Type B pancreatic cell (in vitro differentiated cells): ENCODE measurements at regions not wholly inside any gene's neighbourhood (a gene's known extent, or its start where the extent isn't known, plus 50 kb on each side); places are given as distances from the start of the nearest gene placed in this dataset.

Experiments
- DNase-seq: peaks from one replicate; pipeline ENCODE4 v3.0.0; 2021; ENCODE audit warnings: mixed read lengths; ENCODE audit not compliant: unreplicated experiment; ENCODE audit errors: extremely low spot score
- H3K27ac Mint-ChIP-seq: 2 replicates; pipeline ENCODE4 v1.8.0; 2021; ENCODE audit warnings: mild to moderate bottlenecking, mixed read lengths
- H3K27me3 Mint-ChIP-seq: 2 replicates; pipeline ENCODE4 v1.8.0; 2021; ENCODE audit warnings: mixed read lengths
- H3K36me3 Mint-ChIP-seq: 2 replicates; pipeline ENCODE4 v1.8.0; 2021; ENCODE audit warnings: mixed read lengths
- H3K4me1 Mint-ChIP-seq: one replicate; pipeline ENCODE4 v1.8.0; 2021; ENCODE audit warnings: mixed read lengths; ENCODE audit not compliant: unreplicated experiment
- H3K4me3 Mint-ChIP-seq: 2 replicates; pipeline ENCODE4 v1.8.0; 2021; ENCODE audit warnings: mild to moderate bottlenecking, mixed read lengths
- H3K9me3 Mint-ChIP-seq: 2 replicates; pipeline ENCODE4 v1.8.0; 2021; ENCODE audit warnings: mixed read lengths
- TF ChIP-seq, protein P1 (sequence below): fragments of 200-600 bp; sonication (generic); conservative IDR thresholded peaks from 2 replicates; pipeline ENCODE4 v1.5.0; 2021; ENCODE audit warnings: antibody characterized with exemption, mild to moderate bottlenecking

DNA sequence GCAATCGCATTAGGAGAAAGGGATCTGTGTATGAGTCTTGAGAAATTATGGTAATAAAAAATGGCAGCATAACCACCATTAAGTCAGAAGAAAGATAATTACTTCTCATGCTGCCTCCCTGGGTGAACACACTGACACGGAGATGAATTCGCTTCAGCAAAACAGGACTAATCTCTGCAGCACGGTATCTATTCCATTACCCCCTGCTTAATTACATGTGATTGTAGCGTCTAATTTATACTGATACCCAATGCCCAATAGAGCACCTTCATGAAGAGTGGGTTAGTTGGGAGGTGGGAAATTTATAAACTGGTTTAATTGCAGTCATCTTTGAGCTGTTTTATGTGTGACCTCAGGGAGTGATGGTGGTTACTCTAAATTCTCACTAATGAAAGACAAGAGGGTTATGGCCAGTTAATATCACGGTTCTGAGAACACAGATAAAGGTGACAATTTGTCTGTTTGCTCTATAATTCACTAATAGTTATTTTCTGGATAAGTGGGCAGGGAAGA lies 476.2 kb upstream of the SULF2 start:
- H3K4me3 Mint-ChIP-seq, result no peak overlapping the region
- no peaks in the 10 kb centered on the region for H3K27me3 Mint-ChIP-seq
- peaks cover 5% of the 10 kb centered on the region for H3K9me3 Mint-ChIP-seq
- peaks cover 16% of the 10 kb centered on the region for H3K4me1 Mint-ChIP-seq
- H3K27ac Mint-ChIP-seq, result no peak overlapping the region
- no peaks in the 10 kb centered on the region for H3K36me3 Mint-ChIP-seq
- no peak for DNase-seq
- TF ChIP-seq, protein P1, sequence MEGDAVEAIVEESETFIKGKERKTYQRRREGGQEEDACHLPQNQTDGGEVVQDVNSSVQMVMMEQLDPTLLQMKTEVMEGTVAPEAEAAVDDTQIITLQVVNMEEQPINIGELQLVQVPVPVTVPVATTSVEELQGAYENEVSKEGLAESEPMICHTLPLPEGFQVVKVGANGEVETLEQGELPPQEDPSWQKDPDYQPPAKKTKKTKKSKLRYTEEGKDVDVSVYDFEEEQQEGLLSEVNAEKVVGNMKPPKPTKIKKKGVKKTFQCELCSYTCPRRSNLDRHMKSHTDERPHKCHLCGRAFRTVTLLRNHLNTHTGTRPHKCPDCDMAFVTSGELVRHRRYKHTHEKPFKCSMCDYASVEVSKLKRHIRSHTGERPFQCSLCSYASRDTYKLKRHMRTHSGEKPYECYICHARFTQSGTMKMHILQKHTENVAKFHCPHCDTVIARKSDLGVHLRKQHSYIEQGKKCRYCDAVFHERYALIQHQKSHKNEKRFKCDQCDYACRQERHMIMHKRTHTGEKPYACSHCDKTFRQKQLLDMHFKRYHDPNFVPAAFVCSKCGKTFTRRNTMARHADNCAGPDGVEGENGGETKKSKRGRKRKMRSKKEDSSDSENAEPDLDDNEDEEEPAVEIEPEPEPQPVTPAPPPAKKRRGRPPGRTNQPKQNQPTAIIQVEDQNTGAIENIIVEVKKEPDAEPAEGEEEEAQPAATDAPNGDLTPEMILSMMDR, result no peak

DNA sequence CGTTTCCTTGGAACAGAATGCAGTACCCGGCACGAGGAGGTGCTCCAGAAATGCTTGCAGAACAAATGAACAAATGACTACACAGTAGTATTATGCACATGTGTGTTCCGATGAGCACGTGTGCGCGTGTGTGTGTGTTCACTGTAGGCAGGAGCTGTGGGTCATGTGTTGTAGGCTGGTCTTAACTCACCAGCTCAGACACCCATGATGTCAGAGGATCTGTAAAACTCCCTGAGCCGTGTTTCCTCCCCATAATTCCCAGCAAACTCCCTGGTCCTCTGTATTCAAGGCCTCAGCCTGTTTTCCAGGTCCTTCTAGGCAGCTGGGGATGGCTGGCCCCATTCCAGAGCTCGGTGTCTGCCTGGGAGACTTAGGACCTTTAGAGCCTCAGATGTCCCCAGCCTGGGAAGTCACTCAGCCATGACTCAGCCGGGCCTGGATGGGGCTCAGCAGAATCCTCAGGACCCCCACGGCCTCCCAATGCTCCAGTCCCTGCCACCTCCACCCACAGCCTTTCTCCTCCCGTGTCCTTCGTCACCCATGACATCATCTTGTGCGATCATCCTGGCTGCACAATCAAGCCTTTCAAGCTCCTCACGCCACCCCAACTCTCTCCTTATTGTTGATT lies 475.0 kb upstream of the SULF2 start:
- no peak overlapping the region for H3K27ac Mint-ChIP-seq
- H3K36me3 Mint-ChIP-seq, result no peaks in the 10 kb centered on the region

DNA sequence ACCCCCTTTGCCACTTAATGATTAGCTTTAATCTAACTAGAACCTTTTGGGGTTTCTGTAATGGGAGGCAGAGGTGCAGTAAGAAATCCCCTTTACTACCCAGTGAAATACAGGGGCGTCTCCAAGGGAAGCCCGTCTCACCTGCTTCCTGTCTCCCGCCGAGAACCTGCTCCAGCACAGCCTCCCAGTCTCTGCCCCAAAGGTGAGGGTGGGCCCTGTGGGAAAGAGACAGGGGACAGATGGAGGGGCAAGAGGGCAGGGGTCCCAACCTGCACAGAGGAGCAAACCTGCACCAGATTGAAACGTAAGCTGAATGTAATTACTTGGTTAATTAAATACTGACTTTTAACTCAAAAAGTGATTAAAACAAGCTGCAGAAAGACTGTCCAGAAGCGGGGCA lies 474.2 kb upstream of the SULF2 start:
- Mint-ChIP-seq H3K4me3 (no peak overlapping the region), H3K4me1 (peaks cover 12% of the 10 kb centered on the region), H3K27ac (no peak overlapping the region), H3K36me3 (no peaks in the 10 kb centered on the region), H3K27me3 (no peaks in the 10 kb centered on the region), H3K9me3 (peaks cover 11% of the 10 kb centered on the region)
- no peak for DNase-seq
- TF ChIP-seq, protein P1, result no peak

More for the DNA sequence above, 475.0 kb upstream of the SULF2 start:
- TF ChIP-seq, protein P1, result no peak
- no peak for DNase-seq
- no peaks in the 10 kb centered on the region for H3K27me3 Mint-ChIP-seq
- H3K9me3 Mint-ChIP-seq, result peaks cover 11% of the 10 kb centered on the region
- no peak overlapping the region for H3K4me3 Mint-ChIP-seq
- H3K4me1 Mint-ChIP-seq, result peaks cover 12% of the 10 kb centered on the region

DNA sequence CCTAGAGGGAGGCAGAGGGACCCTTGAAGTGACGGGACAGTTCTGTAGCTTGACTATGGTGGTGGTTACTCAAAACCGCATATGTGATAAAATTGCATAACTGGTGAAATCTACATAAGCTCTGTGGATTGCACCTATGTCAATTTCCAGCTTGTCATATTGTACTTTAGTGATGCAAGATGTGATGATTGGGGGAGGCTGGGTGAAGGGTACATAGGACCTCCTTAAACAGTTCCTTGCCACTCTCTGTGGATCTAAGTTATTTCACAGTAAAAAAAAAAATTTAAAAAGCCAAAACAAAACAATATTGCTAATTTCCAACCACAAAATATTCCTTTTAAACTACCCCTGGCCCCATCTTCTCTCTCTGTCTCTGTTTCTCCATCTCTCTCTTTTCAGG lies 472.6 kb upstream of the SULF2 start:
- Mint-ChIP-seq H3K27me3 (no peaks in the 10 kb centered on the region), H3K4me1 (peaks cover 12% of the 10 kb centered on the region), H3K4me3 (no peak overlapping the region), H3K27ac (no peak overlapping the region), H3K9me3 (peaks cover 11% of the 10 kb centered on the region), H3K36me3 (no peaks in the 10 kb centered on the region)
- TF ChIP-seq, protein P1, result no peak
- DNase-seq, result no peak

DNA sequence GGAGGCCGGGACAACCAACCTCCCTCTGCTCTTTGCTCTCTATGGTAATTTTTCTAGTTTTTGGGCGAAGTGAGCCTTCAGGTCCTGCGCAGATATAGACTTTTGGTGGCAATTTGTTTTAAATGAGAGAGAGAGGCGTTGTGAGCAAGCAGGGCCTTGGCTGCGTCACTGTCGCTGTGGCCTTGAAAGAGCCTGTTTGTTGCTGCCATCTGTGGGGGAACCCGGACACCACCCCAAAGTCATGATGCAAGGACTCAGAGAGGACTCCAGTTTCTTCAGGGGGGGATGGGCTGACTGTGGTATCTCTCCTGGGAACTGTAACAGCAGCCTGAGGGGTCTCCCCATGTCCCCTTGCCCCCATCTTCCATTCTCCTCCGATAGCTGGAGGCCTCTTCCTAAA lies 462.7 kb upstream of the SULF2 start:
- no peak overlapping the region for H3K4me3 Mint-ChIP-seq
- no peaks in the 10 kb centered on the region for H3K27me3 Mint-ChIP-seq

More for the DNA sequence above, 462.7 kb upstream of the SULF2 start:
- Mint-ChIP-seq H3K36me3 (no peaks in the 10 kb centered on the region), H3K27ac (no peak overlapping the region), H3K9me3 (no peaks in the 10 kb centered on the region), H3K4me1 (peaks cover 5% of the 10 kb centered on the region)
- no peak for DNase-seq
- TF ChIP-seq, protein P1, result no peak
